ENCODE measurements at regions not wholly inside any gene's neighbourhood (a gene's known extent, or its start where the extent isn't known, plus 50 kb on each side); places are given as distances from the start of the nearest gene placed in this dataset.
"Not testable (repeated sequence)": the region's sequence is repeated elsewhere in the genome, so short reads cannot be mapped to it uniquely, and the experiment has no call there.

- Histone ChIP-seq H3K27ac (ENCODE audit: low read depth, low read length) (no peak overlapping the region), H3K4me3 (ENCODE audit: low read length) (no peak overlapping the region), H3K4me1 (ENCODE audit: control insufficient read depth, low read length) (no peaks in the 10 kb centered on the region), H3K9me2 (replicated peaks; ENCODE audit: control insufficient read depth, low read length) (no peaks in the 10 kb centered on the region), H3K4me2 (ENCODE audit: low read length) (no peak overlapping the region), H4K20me1 (ENCODE audit: control insufficient read depth, insufficient read depth, low read depth, low read length) (no peaks in the 10 kb centered on the region), H3K9me3 (ENCODE audit: control insufficient read depth, insufficient read depth, low read length) (no peaks in the 10 kb centered on the region), H3K36me3 (ENCODE audit: control insufficient read depth, low read length) (no peaks in the 10 kb centered on the region), H3K27me3 (ENCODE audit: control insufficient read depth, low read length) (peaks cover 3% of the 10 kb centered on the region; the same call in 1 of the 2 replicates), H3F3A (ENCODE audit: control insufficient read depth, insufficient read depth) (no peaks in the 10 kb centered on the region), H3K79me2 (ENCODE audit: control insufficient read depth, low read length) (no peaks in the 10 kb centered on the region)
- TF ChIP-seq CTCF (IDR thresholded peaks at IDR 0.05; ENCODE audit: low read depth, low read length, poor library complexity, severe bottlenecking) = no peak
- TF ChIP-seq EZH2phosphoT487 (IDR thresholded peaks at IDR 0.05; ENCODE audit: borderline replicate concordance, low read length) = no peak
Observed at GRCh38 chr1:91200675-91201074, 178.8 kb upstream of the ZNF644 start.

- Histone ChIP-seq H3K27ac (ENCODE audit: low read depth, low read length) (no peak overlapping the region), H3K4me2 (ENCODE audit: low read length) (no peak overlapping the region), H3K79me2 (ENCODE audit: control insufficient read depth, low read length) (no peaks in the 10 kb centered on the region), H3K27me3 (ENCODE audit: control insufficient read depth, low read length) (peaks cover 3% of the 10 kb centered on the region; the same call in 1 of the 2 replicates), H3K9me2 (replicated peaks; ENCODE audit: control insufficient read depth, low read length) (no peaks in the 10 kb centered on the region), H3K9me3 (ENCODE audit: control insufficient read depth, insufficient read depth, low read length) (no peaks in the 10 kb centered on the region), H3K36me3 (ENCODE audit: control insufficient read depth, low read length) (no peaks in the 10 kb centered on the region), H3F3A (ENCODE audit: control insufficient read depth, insufficient read depth) (no peaks in the 10 kb centered on the region), H3K4me1 (ENCODE audit: control insufficient read depth, low read length) (no peaks in the 10 kb centered on the region), H3K4me3 (ENCODE audit: low read length) (no peak overlapping the region), H4K20me1 (ENCODE audit: control insufficient read depth, insufficient read depth, low read depth, low read length) (no peaks in the 10 kb centered on the region)
- TF ChIP-seq CTCF (IDR thresholded peaks at IDR 0.05; ENCODE audit: low read depth, low read length, poor library complexity, severe bottlenecking) (no peak), EZH2phosphoT487 (IDR thresholded peaks at IDR 0.05; ENCODE audit: borderline replicate concordance, low read length) (no peak)
Observed at GRCh38 chr1:91199988-91200387, 178.2 kb upstream of the ZNF644 start.

GRCh38 chr1:91190996-91191395 is 169.2 kb upstream of the ZNF644 start:
- H3K9me2 ChIP-seq (replicated peaks; ENCODE audit: control insufficient read depth, low read length) = no peaks in the 10 kb centered on the region
- H3K4me1 ChIP-seq (ENCODE audit: control insufficient read depth, low read length) = no peaks in the 10 kb centered on the region
- no peaks in the 10 kb centered on the region for H3K27me3 ChIP-seq (ENCODE audit: control insufficient read depth, low read length)
- TF ChIP-seq EZH2phosphoT487 (IDR thresholded peaks at IDR 0.05; ENCODE audit: borderline replicate concordance, low read length) = no peak
- no peaks in the 10 kb centered on the region for H4K20me1 ChIP-seq (ENCODE audit: control insufficient read depth, insufficient read depth, low read depth, low read length)
- no peaks in the 10 kb centered on the region for H3K36me3 ChIP-seq (ENCODE audit: control insufficient read depth, low read length)
- H3K79me2 ChIP-seq (ENCODE audit: control insufficient read depth, low read length) = no peaks in the 10 kb centered on the region
- no peaks in the 10 kb centered on the region for H3F3A ChIP-seq (ENCODE audit: control insufficient read depth, insufficient read depth)
- H3K9me3 ChIP-seq (ENCODE audit: control insufficient read depth, insufficient read depth, low read length) = no peaks in the 10 kb centered on the region
- no peak overlapping the region for H3K4me3 ChIP-seq (ENCODE audit: low read length)
- H3K27ac ChIP-seq (ENCODE audit: low read depth, low read length) = no peak overlapping the region
- H3K4me2 ChIP-seq (ENCODE audit: low read length) = no peak overlapping the region

GRCh38 chr1:91189096-91189495 is 167.3 kb upstream of the ZNF644 start:
- no peak overlapping the region for H3K4me3 ChIP-seq (ENCODE audit: low read length)
- H3K27me3 ChIP-seq (ENCODE audit: control insufficient read depth, low read length) = no peaks in the 10 kb centered on the region
- H3F3A ChIP-seq (ENCODE audit: control insufficient read depth, insufficient read depth) = no peaks in the 10 kb centered on the region
- no peak for TF ChIP-seq EZH2phosphoT487 (IDR thresholded peaks at IDR 0.05; ENCODE audit: borderline replicate concordance, low read length)
- no peak for TF ChIP-seq CTCF (IDR thresholded peaks at IDR 0.05; ENCODE audit: low read depth, low read length, poor library complexity, severe bottlenecking)
- H3K4me2 ChIP-seq (ENCODE audit: low read length) = no peak overlapping the region
- H4K20me1 ChIP-seq (ENCODE audit: control insufficient read depth, insufficient read depth, low read depth, low read length) = no peaks in the 10 kb centered on the region
- H3K27ac ChIP-seq (ENCODE audit: low read depth, low read length) = no peak overlapping the region
- no peaks in the 10 kb centered on the region for H3K4me1 ChIP-seq (ENCODE audit: control insufficient read depth, low read length)
- H3K9me3 ChIP-seq (ENCODE audit: control insufficient read depth, insufficient read depth, low read length) = no peaks in the 10 kb centered on the region
- H3K9me2 ChIP-seq (replicated peaks; ENCODE audit: control insufficient read depth, low read length) = no peaks in the 10 kb centered on the region
- no peaks in the 10 kb centered on the region for H3K36me3 ChIP-seq (ENCODE audit: control insufficient read depth, low read length)
- H3K79me2 ChIP-seq (ENCODE audit: control insufficient read depth, low read length) = no peaks in the 10 kb centered on the region

GRCh38 chr1:91182807-91183206 is 161.0 kb upstream of the ZNF644 start:
- not testable (repeated sequence) for H3K79me2 ChIP-seq (ENCODE audit: control insufficient read depth, low read length); H4K20me1 ChIP-seq (ENCODE audit: control insufficient read depth, insufficient read depth, low read depth, low read length); H3K9me2 ChIP-seq (replicated peaks; ENCODE audit: control insufficient read depth, low read length); H3K4me3 ChIP-seq (ENCODE audit: low read length); H3K4me1 ChIP-seq (ENCODE audit: control insufficient read depth, low read length); H3K4me2 ChIP-seq (ENCODE audit: low read length); H3F3A ChIP-seq (ENCODE audit: control insufficient read depth, insufficient read depth); H3K27ac ChIP-seq (ENCODE audit: low read depth, low read length); H3K9me3 ChIP-seq (ENCODE audit: control insufficient read depth, insufficient read depth, low read length); H3K36me3 ChIP-seq (ENCODE audit: control insufficient read depth, low read length); H3K27me3 ChIP-seq (ENCODE audit: control insufficient read depth, low read length)

Measured in DOHH2 (cell line).